Muscle of leg (tissue), 3 donors: ENCODE measurements at regions not wholly inside any gene's neighbourhood (a gene's known extent, or its start where the extent isn't known, plus 50 kb on each side); places are given as distances from the start of the nearest gene placed in this dataset.

Experiments
- DNase-seq: peaks from one replicate; pipeline ENCODE4 v3.0.0; 2013
- H3K27ac ChIP-seq: one replicate; pipeline ENCODE4 v1.5.1; 2013; ENCODE audit warnings: mild to moderate bottlenecking, low read length, control low read depth
- H3K27me3 ChIP-seq: one replicate; pipeline ENCODE4 v1.6.1; 2013; ENCODE audit warnings: low read length; ENCODE audit not compliant: control insufficient read depth, insufficient read depth
- H3K36me3 ChIP-seq: one replicate; pipeline ENCODE4 v1.6.1; 2013; ENCODE audit warnings: low read length; ENCODE audit not compliant: control insufficient read depth, insufficient read depth
- H3K4me1 ChIP-seq: one replicate; pipeline ENCODE4 v1.6.1; 2013; ENCODE audit warnings: low read length; ENCODE audit not compliant: control insufficient read depth, insufficient read depth
- H3K4me3 ChIP-seq: one replicate; pipeline ENCODE4 v1.5.1; 2013; ENCODE audit warnings: low read length, control low read depth
- H3K9me3 ChIP-seq: replicated peaks from 2 replicates; pipeline ENCODE4 v1.6.1; 2013; ENCODE audit warnings: low read depth, low read length; ENCODE audit not compliant: control insufficient read depth
- WGBS: methylation state at CpG from one replicate; pipeline ENCODE4 v1.1.5; 2013; ENCODE audit warnings: missing lambda C conversion rate; ENCODE audit not compliant: insufficient coverage; 5-methylcytosine and 5-hydroxymethylcytosine counted together

GRCh38 chr5:82694711-82695285 is 382.4 kb downstream of the TMEM167A start:
- Histone ChIP-seq H3K9me3 (no peaks in the 10 kb centered on the region), H3K4me1 (peaks cover 2% of the 10 kb centered on the region), H3K27ac (no peak overlapping the region), H3K36me3 (no peaks in the 10 kb centered on the region), H3K4me3 (no peak overlapping the region), H3K27me3 (no peaks in the 10 kb centered on the region)
- WGBS = 83% methylated on average over 1 of the region's 2 CpGs
- no peak for DNase-seq

GRCh38 chr5:82692826-82693225 is 384.4 kb downstream of the TMEM167A start:
- no peak overlapping the region for H3K27ac ChIP-seq
- peaks cover 2% of the 10 kb centered on the region for H3K4me1 ChIP-seq
- no peak for DNase-seq
- H3K27me3 ChIP-seq = no peaks in the 10 kb centered on the region
- no peaks in the 10 kb centered on the region for H3K36me3 ChIP-seq
- no peak overlapping the region for H3K4me3 ChIP-seq
- WGBS = no CpG with 5 or more reads among the region's 2 CpGs
- no peaks in the 10 kb centered on the region for H3K9me3 ChIP-seq

GRCh38 chr5:82684659-82685058 is 392.5 kb downstream of the TMEM167A start:
- no peak for DNase-seq
- no peak overlapping the region for H3K4me3 ChIP-seq
- WGBS = no CpG with 5 or more reads among the region's 2 CpGs

GRCh38 chr5:82684165-82684564 is 393.0 kb downstream of the TMEM167A start:
- no peaks in the 10 kb centered on the region for H3K27me3 ChIP-seq
- H3K9me3 ChIP-seq = no peaks in the 10 kb centered on the region
- H3K4me3 ChIP-seq = no peak overlapping the region
- H3K4me1 ChIP-seq = no peaks in the 10 kb centered on the region
- DNase-seq = peak; percentile 82
- H3K27ac ChIP-seq = no peak overlapping the region
- WGBS = no CpG with 5 or more reads among the region's 2 CpGs
- no peaks in the 10 kb centered on the region for H3K36me3 ChIP-seq

More at GRCh38 chr5:82684659-82685058, 392.5 kb downstream of the TMEM167A start:
- no peaks in the 10 kb centered on the region for H3K9me3 ChIP-seq
- H3K27ac ChIP-seq = no peak overlapping the region
- H3K27me3 ChIP-seq = no peaks in the 10 kb centered on the region
- no peaks in the 10 kb centered on the region for H3K36me3 ChIP-seq
- H3K4me1 ChIP-seq = no peaks in the 10 kb centered on the region

GRCh38 chr5:82679660-82680059 is 397.5 kb downstream of the TMEM167A start:
- no peak overlapping the region for H3K4me3 ChIP-seq
- H3K27ac ChIP-seq = no peak overlapping the region
- H3K27me3 ChIP-seq = no peaks in the 10 kb centered on the region
- H3K9me3 ChIP-seq = no peaks in the 10 kb centered on the region
- WGBS = no CpG with 5 or more reads among the region's 4 CpGs
- no peaks in the 10 kb centered on the region for H3K36me3 ChIP-seq
- H3K4me1 ChIP-seq = no peaks in the 10 kb centered on the region
- peak; percentile 94 for DNase-seq

- Histone ChIP-seq H3K27ac (no peak overlapping the region), H3K27me3 (no peaks in the 10 kb centered on the region), H3K9me3 (no peaks in the 10 kb centered on the region), H3K4me1 (no peaks in the 10 kb centered on the region), H3K4me3 (no peak overlapping the region), H3K36me3 (no peaks in the 10 kb centered on the region)
- WGBS = no CpG with 5 or more reads among the region's 4 CpGs
- DNase-seq = no peak
Observed at GRCh38 chr5:82676661-82677060, 398.5 kb upstream of the RPS23 start.

GRCh38 chr5:82674671-82675070 is 396.5 kb upstream of the RPS23 start:
- Histone ChIP-seq H3K4me1 (no peaks in the 10 kb centered on the region), H3K27ac (no peak overlapping the region), H3K27me3 (no peaks in the 10 kb centered on the region), H3K9me3 (no peaks in the 10 kb centered on the region), H3K36me3 (no peaks in the 10 kb centered on the region), H3K4me3 (no peak overlapping the region)
- WGBS = no CpG with 5 or more reads among the region's 1 CpG
- DNase-seq = no peak

- no peak overlapping the region for H3K27ac ChIP-seq
- WGBS = 23% methylated on average over 6 of the region's 6 CpGs
- H3K4me1 ChIP-seq = no peaks in the 10 kb centered on the region
- no peaks in the 10 kb centered on the region for H3K36me3 ChIP-seq
- H3K4me3 ChIP-seq = no peak overlapping the region
- DNase-seq = peak; percentile 75
- H3K27me3 ChIP-seq = no peaks in the 10 kb centered on the region
- H3K9me3 ChIP-seq = no peaks in the 10 kb centered on the region
Observed at GRCh38 chr5:82673057-82673809, 395.1 kb upstream of the RPS23 start.

- Histone ChIP-seq H3K27ac (no peak overlapping the region), H3K9me3 (no peaks in the 10 kb centered on the region), H3K4me3 (no peak overlapping the region), H3K4me1 (no peaks in the 10 kb centered on the region), H3K36me3 (no peaks in the 10 kb centered on the region), H3K27me3 (no peaks in the 10 kb centered on the region)
- no CpG with 5 or more reads among the region's 3 CpGs for WGBS
- no peak for DNase-seq
Observed at GRCh38 chr5:82670692-82671091, 392.5 kb upstream of the RPS23 start.

GRCh38 chr5:82669720-82670119 is 391.6 kb upstream of the RPS23 start:
- WGBS = no CpG with 5 or more reads among the region's 1 CpG
- H3K9me3 ChIP-seq = no peaks in the 10 kb centered on the region
- H3K4me3 ChIP-seq = no peak overlapping the region
- H3K36me3 ChIP-seq = no peaks in the 10 kb centered on the region
- no peaks in the 10 kb centered on the region for H3K4me1 ChIP-seq
- H3K27me3 ChIP-seq = no peaks in the 10 kb centered on the region
- H3K27ac ChIP-seq = no peak overlapping the region
- no peak for DNase-seq
